Breast epithelium (tissue), 3 donors: ENCODE measurements at regions not wholly inside any gene's neighbourhood (a gene's known extent, or its start where the extent isn't known, plus 50 kb on each side); places are given as distances from the start of the nearest gene placed in this dataset.

Source experiments
- CTCF ChIP-seq, 3 donors: fragments of 450-650 bp; IDR thresholded peaks; one replicate each; pipeline ENCODE4 v1.5.1; 2016 to 2017; ENCODE audit warnings: antibody characterized with exemption in 3 of 3, mild to moderate bottlenecking in 3 of 3, moderate library complexity in 3 of 3
- POLR2A ChIP-seq: fragments of 450-650 bp; IDR thresholded peaks from one replicate; pipeline ENCODE4 v1.6.1; 2016; ENCODE audit warnings: antibody characterized with exemption, mild to moderate bottlenecking, moderate library complexity

- TF ChIP-seq CTCF (IDR thresholded peaks at IDR 0.05) (no peak), POLR2A (no peak)
These were observed 233.4 kb upstream of the NLRP1 start for GRCh38 chr17:5817475-5818395.
